NCI-H82 treated with DMSO at 0.1 percent for 48 hours (cell line): ENCODE measurements at regions not wholly inside any gene's neighbourhood (a gene's known extent, or its start where the extent isn't known, plus 50 kb on each side); places are given as distances from the start of the nearest gene placed in this dataset.
"Not testable (repeated sequence)": the region's sequence is repeated elsewhere in the genome, so short reads cannot be mapped to it uniquely, and the experiment has no call there.

Source experiments
- DNase-seq: peaks from one replicate; lab custom pipeline; 2025; ENCODE audit not compliant: unreplicated experiment; lab: John Stamatoyannopoulos, UW

GRCh38 chr11:37841016-37841415 lies 1243.0 kb upstream of the RAG2 start:
- DNase-seq = no peak

GRCh38 chr11:37840345-37840744 lies 1242.3 kb upstream of the RAG2 start:
- not testable (repeated sequence) for DNase-seq

GRCh38 chr11:37830529-37830928 lies 1232.5 kb upstream of the RAG2 start:
- no peak for DNase-seq

- no peak for DNase-seq
Observed at GRCh38 chr11:37817727-37818270, 1219.8 kb upstream of the RAG2 start.

- DNase-seq = no peak
Observed at GRCh38 chr11:37812281-37812880, 1214.3 kb upstream of the RAG2 start.

GRCh38 chr11:37811349-37811748 lies 1213.3 kb upstream of the RAG2 start:
- DNase-seq = no peak

GRCh38 chr11:37804666-37805065 lies 1206.6 kb upstream of the RAG2 start:
- no peak for DNase-seq

- DNase-seq = no peak
Observed at GRCh38 chr11:37788141-37788877, 1190.3 kb upstream of the RAG2 start.

GRCh38 chr11:37786214-37786755 lies 1188.2 kb upstream of the RAG2 start:
- DNase-seq = no peak

- DNase-seq = no peak
Observed at GRCh38 chr11:37774441-37774840, 1176.4 kb upstream of the RAG2 start.

GRCh38 chr11:37770145-37770544 lies 1172.1 kb upstream of the RAG2 start:
- no peak for DNase-seq

- no peak for DNase-seq
Observed at GRCh38 chr11:37762079-37762478, 1164.0 kb upstream of the RAG2 start.

GRCh38 chr11:37755521-37755920 lies 1157.5 kb upstream of the RAG2 start:
- no peak for DNase-seq

- no peak for DNase-seq
Observed at GRCh38 chr11:37748641-37749040, 1150.6 kb upstream of the RAG2 start.

- DNase-seq = no peak
Observed at GRCh38 chr11:37747121-37747520, 1149.1 kb upstream of the RAG2 start.

GRCh38 chr11:37727371-37727770 lies 1129.3 kb upstream of the RAG2 start:
- no peak for DNase-seq

GRCh38 chr11:37724315-37724714 lies 1126.3 kb upstream of the RAG2 start:
- no peak for DNase-seq

GRCh38 chr11:37721485-37721884 lies 1123.4 kb upstream of the RAG2 start:
- DNase-seq = no peak

GRCh38 chr11:37718431-37718999 lies 1120.5 kb upstream of the RAG2 start:
- no peak for DNase-seq

GRCh38 chr11:37712251-37712650 lies 1114.2 kb upstream of the RAG2 start:
- no peak for DNase-seq

GRCh38 chr11:37710031-37710430 lies 1112.0 kb upstream of the RAG2 start:
- DNase-seq = no peak

GRCh38 chr11:37704791-37705190 lies 1106.8 kb upstream of the RAG2 start:
- DNase-seq = no peak
